HG02973 (cell line): ENCODE measurements at regions not wholly inside any gene's neighbourhood (a gene's known extent, or its start where the extent isn't known, plus 50 kb on each side); places are given as distances from the start of the nearest gene placed in this dataset.

ENCODE experiments used
- ATAC-seq: cut with Tn5 transposase; IDR thresholded peaks from one replicate; pipeline ENCODE4 v1.9.1; 2021; ENCODE audit warnings: moderate library complexity; ENCODE audit not compliant: unreplicated experiment

DNA sequence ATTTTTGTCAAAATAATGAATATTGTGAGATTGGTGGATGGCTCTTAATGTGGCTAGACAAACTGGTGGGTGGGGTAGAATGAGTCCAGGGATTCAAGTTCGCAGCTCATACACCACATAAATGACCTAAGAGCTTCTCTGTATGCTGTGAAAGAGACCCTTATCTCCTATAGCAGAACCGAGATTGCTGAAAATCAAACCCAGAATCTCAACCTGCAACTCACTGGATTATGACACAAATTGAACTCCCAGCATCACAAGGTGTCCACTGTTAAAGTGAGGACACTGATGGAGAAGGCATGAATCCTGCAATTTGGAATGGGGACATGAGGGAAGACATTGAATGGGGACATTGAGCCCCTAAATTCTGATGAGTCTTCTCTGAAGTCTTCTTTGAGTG lies 51.3 kb upstream of the CNKSR3 start:
- no peak for ATAC-seq

DNA sequence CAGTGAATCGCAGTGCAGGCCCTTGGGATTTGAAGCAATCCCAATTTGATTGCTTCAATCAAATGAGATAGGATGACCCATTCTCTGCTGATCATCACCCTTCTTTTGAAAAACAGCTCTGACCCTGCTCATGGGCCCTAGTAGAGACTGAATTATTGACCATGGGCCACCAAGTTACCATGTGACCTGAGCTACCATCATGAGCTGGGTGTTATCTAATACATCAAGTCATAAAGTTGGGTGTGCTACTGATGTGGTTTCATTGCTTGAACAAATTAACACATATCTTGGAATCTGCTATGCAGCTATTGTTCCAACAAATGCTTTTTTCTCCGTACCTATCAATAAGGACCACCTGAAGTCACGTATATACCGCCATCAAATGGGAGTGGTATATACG lies 54.8 kb upstream of the CNKSR3 start:
- ATAC-seq = no peak

DNA sequence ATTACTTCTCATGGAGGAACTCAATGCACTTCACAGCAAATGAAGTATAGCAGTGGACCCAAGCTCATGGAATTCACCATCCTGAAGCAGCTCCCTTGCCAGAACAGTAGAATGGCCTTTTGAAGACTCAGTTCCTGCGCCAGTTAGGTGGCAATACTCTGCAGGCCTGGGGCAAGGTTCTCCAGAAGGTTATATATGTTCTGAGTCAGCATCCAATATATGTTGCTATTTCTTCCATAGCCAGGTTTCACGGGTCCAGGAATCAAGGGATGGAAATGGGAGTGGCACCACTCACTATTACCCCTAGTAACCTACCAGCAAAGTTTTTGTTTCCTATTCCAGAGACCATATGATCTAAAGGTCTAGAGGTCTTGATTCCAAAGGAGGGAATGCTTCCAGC lies 56.4 kb upstream of the CNKSR3 start:
- no peak for ATAC-seq

DNA sequence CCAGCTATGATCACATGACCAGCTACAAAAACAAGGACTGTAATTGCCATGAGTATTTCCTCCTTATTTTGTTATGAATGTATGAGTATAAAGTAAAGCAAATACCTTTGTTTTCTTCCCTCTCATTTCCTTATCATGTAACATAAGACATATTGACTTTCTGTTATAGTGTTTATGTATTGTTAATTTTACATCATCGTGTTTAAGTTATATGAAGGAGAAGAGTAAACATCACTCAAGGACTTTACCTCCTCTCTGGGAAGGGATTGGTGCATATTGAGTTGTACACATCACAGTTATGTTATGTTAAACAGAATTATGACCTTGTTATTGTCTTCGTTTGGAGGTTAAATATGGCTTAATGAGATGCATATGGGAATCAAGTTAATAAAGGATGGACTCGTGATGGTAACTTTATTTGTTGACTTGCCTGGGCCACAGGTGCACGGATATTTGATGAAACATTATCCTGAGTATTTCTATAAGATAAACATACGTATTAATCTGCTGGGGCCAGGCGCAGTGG lies 57.3 kb upstream of the CNKSR3 start:
- ATAC-seq = no peak

DNA sequence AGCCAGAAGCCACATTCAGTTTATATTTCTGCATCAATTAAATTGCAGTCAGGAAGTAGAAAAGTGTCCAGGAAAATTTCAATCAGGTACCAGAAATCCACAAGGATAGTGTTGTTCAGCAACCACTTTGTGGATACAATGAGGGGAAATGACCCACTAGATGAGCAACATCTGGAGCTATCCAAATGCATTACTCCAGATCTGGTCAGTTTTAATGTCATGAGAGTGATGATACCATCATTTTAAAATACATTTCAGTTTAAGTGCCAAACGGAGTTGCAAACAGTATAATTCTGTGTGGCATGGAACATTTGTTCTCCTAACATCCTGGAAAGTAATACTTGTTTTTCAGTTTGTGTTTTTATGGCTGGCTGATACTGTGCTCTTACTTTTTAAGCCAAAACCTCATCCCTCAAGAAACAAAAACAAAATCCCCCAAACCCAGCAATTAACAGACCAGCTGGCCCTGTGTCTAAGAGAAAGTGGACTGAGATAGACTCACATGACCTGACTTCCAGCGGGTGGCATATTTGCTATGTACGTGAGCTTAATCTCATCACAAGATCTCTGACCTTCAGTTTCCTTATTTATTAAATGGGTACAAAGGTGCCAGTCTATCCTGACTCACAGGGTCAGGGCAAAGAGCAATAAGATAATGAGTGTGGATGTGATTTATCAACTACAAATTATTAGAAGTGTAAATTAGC lies 58.8 kb upstream of the CNKSR3 start:
- ATAC-seq = no peak

DNA sequence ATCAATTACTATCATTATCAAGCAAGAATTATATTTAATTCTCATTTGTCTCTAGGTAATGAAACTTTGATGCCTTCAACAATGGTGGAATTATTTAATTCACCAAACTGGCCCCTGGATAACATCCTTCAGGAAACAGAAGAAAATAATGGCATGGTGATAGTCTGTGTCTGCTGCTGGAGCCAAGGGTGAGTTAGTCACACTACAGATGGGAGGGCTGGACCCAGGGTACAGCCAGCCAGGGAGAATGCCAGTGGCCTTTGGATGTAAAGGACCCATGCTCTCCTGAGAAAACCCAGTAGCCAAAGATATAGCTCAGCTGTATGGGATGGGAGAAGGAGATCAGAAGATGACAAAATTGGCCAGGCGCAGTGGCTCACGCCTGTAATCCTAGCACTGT lies 60.0 kb upstream of the CNKSR3 start:
- ATAC-seq = no peak

DNA sequence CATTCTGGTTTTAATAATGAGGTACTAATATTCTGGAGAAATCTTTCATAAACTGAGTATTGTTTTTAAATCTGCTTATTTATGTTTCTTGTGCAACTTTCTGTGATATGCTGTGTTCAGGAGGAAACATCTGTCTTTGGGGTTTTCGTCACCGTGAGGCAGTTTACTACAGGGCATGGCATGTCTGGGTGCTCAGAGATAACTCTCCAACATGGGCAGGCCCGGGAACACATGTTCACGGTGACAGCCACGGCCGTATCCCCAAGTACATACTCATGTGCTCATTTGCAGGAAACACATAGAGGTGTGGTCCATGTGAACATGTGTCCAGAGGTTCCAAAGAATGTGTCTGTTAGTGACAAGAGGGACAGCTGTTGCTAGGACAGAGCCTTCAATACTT lies 62.1 kb upstream of the CNKSR3 start:
- ATAC-seq = no peak

DNA sequence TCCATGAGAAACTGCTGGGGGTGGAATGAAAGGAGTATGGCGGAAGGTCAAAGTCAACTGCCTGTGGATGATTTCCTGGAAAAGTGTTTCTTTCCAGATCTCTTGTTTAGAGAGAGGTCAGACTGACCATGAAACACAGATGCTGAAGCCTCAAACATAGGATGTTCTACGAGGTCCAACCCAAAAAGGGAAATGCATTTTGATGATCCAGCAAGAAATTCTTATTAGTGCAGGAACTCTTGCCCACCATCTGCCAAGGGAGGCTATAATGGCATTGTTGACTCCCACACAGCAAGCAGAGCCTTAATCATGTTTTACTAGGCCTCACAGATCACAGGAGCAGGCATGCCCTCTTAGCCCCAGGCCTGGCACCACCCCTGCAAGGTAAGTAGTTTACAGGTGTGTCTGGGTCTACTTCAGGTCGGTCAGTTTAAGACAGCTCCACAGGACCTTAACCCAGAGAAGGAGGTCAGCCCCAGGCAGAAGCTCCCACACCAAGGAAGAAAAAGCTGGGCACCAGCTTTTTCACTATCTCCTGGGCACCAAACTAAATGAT lies 67.6 kb upstream of the CNKSR3 start:
- ATAC-seq = no peak

DNA sequence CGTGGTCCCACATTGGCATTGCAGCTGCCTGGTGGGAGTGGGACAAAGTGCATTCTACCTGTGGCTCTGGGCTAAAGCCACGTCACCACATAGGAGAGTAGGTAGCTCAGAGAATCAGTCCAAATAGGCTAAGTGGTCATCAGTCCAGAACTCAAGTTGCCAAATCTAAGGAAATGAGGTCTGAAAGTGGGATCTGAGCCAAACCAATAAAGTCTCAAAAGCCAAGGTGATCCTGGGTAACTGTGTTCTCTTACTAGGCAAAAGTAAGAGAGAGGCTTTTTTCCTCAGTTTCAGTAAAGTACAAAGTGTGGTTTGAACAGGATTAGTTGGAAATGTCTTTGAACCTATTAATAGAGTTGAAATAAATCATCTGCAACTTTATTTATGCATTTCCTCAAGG lies 68.6 kb upstream of the CNKSR3 start:
- no peak for ATAC-seq

DNA sequence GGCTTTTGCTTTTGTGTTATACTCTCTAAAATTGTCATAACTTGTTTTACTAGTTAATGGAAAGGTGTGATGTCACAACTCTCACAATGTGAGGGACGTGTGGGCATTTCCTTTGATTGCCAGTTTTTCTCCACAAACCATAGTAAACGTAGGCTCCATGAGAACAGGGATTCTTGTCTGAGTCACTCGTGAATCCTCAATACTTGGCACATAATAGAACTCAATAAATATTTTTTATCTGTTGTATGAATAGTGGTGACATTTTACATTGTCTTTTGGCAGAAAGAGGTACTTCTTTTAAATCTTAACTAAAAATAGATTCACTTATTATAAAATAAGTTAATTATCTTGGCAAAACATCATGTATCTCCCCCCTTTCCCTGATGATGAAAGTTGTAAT lies 69.0 kb upstream of the CNKSR3 start:
- ATAC-seq = no peak

DNA sequence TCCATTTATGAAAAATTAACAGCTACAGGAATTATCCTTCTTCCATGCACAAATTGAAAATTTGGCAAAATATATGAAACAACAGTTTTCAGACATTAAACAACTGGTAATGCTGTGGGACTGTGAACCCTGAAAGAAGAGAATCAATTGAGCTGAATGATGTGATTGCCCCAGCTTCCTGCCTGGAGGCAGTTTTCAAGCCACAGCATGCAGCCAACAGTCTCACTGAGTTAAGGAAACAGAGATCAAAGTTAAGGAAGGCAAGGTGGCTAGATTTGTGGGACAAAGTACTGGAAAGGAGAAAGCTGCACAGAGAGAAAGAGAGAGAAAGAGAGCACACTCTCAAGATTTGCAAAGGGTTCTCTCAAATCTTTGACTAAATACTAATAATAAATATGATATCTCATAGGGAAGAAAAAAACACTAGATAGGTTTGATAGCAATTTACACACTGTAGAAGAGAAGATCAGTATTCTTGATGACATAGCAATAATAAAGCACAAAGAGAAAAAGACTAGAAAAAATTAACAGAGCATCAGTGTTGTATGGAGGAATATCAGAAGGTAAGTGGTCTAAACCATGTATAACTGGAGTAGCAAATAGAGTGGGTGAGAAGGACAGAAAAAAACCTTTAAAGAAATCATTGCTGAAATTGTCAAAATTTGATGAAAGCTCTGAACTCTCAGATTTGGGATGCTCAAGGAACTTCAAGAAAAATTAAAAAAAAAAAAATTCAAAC lies 70.1 kb upstream of the CNKSR3 start:
- no peak for ATAC-seq

DNA sequence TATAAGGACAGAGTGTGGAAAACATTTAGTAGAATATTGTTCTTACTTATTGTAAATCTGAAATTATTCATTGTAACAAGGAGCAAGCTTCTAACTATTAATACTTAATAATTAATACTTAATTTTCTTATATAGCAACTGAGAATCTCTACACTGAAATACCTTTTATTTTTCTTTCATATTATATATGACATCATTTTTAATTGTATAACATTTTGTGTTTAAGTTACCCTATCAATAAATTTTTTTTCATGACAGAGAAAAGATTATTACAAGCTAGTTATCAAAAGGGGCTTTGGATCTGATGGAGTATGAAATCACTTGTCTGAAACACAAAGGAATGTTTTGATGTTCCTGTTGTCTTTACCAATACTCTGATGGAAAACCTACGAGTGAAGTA lies 72.2 kb upstream of the CNKSR3 start:
- no peak for ATAC-seq

DNA sequence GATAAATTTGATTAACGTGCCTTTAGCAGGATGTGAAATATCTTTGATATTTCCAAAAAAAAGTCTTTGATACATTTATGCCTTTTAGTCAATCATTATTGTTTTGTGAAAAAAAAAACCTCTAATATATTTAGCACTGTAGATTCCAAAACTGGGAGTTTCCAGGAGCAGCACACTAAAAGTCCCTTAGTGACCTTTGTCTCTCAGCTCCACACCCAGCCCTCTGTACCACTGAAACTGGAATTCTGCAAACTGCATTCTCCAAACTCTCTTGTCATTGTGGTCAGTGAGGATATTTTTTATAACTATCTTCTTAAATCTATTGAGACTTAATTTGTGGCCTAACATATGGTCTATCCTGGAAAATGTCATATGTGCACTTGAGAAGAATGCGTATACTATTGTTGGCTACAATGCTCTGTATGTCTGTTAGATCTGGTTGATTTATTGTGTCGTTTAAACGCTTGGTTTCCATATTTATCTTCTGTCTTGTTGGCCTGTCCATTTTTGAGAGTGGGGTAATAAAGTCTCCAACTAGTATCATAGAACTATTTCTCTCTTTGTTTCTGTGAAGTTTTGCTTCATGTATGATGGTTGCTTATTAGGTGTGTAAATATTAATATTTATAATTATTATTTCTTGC lies 73.2 kb upstream of the CNKSR3 start:
- no peak for ATAC-seq

DNA sequence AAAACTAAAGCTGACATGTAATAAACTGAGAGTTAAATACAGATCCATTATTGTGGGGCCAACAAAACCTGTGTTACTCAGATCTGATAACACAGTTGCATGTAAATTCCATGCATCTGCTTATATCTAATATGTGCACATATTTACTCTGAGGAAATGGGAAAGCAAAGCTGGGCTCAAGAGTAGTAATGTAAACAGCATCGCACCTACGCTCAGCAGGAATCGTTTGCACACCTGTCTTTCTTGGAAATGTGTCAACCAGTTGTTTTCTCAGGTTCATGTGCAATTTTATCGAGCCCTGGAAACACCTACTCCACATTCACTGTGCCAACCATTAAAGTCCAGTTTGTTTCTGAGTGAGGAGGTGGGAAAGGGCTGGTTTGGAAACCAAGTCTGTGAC lies 80.3 kb upstream of the CNKSR3 start:
- ATAC-seq = no peak

DNA sequence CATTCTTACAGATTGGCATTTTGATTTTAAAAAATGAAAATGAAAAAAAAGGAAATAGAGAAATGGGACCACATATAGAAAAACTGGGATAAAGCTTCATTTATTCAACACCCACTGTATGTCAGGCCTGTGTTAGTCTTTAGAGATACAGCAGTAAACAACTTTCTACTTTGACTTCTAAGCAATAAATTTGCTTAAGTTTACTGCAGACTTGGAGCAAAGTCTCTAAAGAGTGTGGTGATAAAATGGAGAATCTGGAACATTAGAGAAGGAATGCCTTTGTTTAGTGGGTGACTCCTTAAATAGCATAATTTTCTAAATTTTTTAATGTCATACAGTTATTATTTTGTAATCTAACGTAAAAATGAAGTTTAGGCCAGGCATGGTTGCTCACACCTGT lies 80.7 kb upstream of the CNKSR3 start:
- no peak for ATAC-seq

DNA sequence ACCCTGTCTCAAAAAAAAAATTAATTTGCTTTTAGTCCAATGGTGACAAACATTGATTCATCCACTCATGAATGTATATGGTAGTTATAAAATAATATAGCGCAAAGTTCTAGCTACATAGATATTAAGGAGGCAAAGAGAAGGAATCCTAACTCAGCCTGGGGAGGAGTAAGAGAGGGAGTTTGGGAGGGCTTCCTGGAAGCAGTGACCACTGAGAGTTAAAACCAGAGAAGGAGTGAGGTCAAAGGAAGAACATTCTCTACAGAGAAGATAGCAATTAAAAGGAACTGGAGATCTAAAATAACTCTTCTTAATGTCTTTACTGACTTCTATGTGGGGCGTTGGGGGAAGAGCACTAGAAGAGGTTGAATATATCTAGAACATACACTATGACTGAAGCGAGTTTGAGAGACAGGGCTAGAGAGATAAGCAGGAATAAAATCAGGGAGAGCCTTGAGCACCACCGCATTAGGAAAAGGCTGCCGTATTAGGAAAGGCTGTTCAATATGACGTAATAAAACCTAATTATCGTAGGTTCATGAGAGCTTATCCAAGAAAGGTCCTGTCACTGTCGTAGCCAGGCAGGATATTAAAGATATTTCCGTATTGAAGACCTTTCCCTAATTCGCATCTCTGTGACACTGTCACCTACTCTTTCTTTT lies 81.8 kb upstream of the CNKSR3 start:
- no peak for ATAC-seq

DNA sequence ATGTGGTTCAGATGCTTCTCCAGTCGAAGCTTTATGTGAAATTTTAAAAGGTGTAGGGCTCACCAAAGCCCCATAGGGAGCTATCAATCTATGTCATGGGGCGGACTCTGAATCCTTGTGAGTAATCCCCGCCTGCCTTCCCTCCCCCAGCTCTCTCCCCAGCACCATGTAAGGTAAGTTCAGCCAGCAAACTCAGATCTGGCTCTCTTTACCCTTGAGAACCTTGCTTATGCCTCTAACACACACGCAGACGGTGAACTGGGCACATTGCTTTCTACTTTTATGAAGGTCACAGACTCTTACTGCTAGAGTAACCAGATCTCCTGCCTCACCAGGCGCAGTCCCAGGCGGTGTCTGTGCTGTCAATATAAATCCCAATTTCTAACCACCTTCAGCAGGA lies 82.6 kb upstream of the CNKSR3 start:
- no peak for ATAC-seq

DNA sequence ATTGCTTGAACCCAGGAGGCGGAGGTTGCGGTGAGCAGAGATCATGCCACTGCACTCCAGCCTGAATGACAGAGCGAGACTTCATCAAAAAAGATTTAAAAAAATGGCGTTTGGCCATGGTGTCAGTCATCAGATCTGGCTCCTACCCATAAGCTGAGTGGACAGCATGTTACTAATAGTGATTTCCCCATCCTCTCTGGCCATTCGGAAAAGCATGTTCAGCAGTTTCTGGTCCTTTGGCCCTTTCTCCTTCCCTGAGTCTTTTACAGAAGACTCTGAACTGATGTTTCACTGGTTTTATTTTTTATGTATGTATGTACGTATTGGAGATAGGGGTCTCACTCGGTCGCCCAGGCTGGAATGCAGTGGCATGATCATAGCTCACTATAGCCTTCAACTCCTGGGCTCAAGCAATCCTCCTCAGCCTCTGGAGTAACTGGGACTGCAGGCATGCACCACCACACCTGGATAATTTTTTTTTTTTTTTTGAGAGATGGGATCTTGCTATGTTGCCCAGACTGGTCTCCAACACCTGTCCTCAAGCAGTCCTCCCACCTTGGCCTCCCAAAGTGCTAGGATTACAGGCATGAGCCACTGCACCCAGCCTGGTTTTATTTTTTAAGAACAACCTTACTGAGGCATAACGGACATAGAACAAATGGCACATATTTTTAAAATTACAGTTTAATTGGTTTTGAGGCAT lies 84.2 kb upstream of the CNKSR3 start:
- no peak for ATAC-seq

DNA sequence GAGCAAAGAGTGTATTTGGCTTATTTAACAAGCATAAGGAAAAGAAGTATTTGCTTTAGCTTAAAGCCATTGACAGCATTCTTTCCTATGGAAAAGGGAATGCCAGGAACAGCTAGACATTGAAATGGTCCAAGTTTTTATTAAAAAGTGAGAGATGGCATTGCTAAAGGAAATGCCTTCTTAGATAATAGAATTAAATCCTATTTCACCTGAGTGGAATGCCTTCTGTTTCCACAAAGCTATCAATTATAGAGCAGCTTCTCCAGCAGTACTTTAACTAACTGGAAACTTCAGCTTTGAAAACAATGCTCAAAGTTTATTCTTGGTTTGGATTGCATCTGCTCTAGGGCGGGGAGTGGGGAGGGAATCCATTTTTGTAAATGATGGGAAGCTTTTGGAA lies 85.1 kb upstream of the CNKSR3 start:
- ATAC-seq = no peak

DNA sequence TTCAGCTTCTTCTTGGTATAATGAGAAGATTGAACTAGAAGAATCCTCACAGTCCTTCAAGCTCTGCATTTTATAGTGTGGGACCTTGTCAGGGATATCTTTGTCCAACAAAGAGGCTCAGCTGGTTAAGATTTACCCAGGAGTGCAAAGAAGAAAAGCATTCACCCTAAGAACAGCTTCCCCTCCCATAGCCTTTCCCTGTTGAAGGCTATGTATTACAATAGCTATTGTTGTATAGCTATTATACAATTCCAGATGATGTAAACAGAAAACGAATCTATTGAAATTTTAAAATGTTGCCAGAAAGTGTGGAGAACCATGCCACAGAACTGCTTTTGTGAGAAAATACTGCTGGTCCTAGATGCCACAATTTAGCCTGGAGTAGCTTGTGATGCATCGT lies 85.5 kb upstream of the CNKSR3 start:
- ATAC-seq = no peak

DNA sequence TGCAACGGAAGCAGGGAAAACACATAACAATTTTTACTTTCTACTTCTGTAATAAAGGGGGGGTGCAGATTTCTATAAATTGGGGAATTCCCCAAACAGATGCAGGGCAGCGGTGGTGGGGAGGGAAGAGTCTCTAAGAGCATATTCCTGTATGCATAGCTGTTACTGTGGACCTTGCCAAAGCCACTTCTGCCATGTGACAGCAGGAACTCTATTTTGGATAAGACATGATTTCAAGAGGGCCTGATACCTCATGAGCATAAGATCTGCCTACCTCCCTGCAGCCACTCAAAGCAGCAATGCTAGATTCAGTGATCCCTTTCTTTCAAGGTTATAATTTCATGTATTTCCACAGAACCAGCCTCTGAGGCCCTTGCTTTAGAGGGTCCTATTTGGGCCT lies 86.2 kb upstream of the CNKSR3 start:
- ATAC-seq = no peak
